Calu3 (cell line): ENCODE measurements at regions not wholly inside any gene's neighbourhood (a gene's known extent, or its start where the extent isn't known, plus 50 kb on each side); places are given as distances from the start of the nearest gene placed in this dataset.
"Not testable (repeated sequence)": the region's sequence is repeated elsewhere in the genome, so short reads cannot be mapped to it uniquely, and the experiment has no call there.

Source experiments
- BruUV-seq: library from RNA; stranded (reverse); fragments of 400-500 nt; replicated peaks from 2 replicates; lab custom pipeline; 2021; lab: Mats Ljungman, UMichigan
- CTCF ChIA-PET: fragments of 300-600 bp; sonication (Branson Sonifier 250); formaldehyde crosslinking; loops from one replicate; lab custom pipeline; 2022; ENCODE audit warnings: antibody characterized with exemption; lab: Charles Lee
- DNase-seq: peaks from one replicate; pipeline ENCODE4 v3.0.0; 2022
- H3K27ac Mint-ChIP-seq: one replicate; pipeline ENCODE4 v1.8.0; 2022; ENCODE audit warnings: mixed read lengths; ENCODE audit not compliant: unreplicated experiment
- H3K27me3 Mint-ChIP-seq: one replicate; pipeline ENCODE4 v1.8.0; 2022; ENCODE audit warnings: mixed read lengths; ENCODE audit not compliant: unreplicated experiment
- H3K36me3 Mint-ChIP-seq: one replicate; pipeline ENCODE4 v1.8.0; 2022; ENCODE audit warnings: mild to moderate bottlenecking, moderate library complexity, mixed read lengths; ENCODE audit not compliant: insufficient read depth, unreplicated experiment
- H3K4me1 Mint-ChIP-seq: one replicate; pipeline ENCODE4 v1.8.0; 2022; ENCODE audit warnings: mild to moderate bottlenecking, low read depth, mixed read lengths; ENCODE audit not compliant: unreplicated experiment
- H3K4me3 Mint-ChIP-seq: one replicate; pipeline ENCODE4 v1.8.0; 2022; ENCODE audit warnings: mild to moderate bottlenecking, low read depth, moderate library complexity, mixed read lengths; ENCODE audit not compliant: unreplicated experiment
- H3K9me3 Mint-ChIP-seq: one replicate; pipeline ENCODE4 v1.8.0; 2022; ENCODE audit warnings: low read depth, mixed read lengths; ENCODE audit not compliant: unreplicated experiment
- intact Hi-C: fragments of 100-400 bp; cut with micrococcal nuclease; formaldehyde crosslinking; loops from one replicate; pipeline ENCODE4 v1.10.0; 2022; ENCODE audit not compliant: unreplicated experiment
- TF ChIP-seq, protein P1 (sequence below): fragments of 200-600 bp; IDR thresholded peaks from one replicate; pipeline ENCODE4 v1.8.0; 2022; ENCODE audit warnings: antibody characterized with exemption; ENCODE audit not compliant: unreplicated experiment

- Mint-ChIP-seq H3K9me3 (peaks cover 30% of the 10 kb centered on the region), H3K27me3 (no peaks in the 10 kb centered on the region), H3K4me3 (no peak overlapping the region), H3K36me3 (no peaks in the 10 kb centered on the region), H3K27ac (no peak overlapping the region), H3K4me1 (no peaks in the 10 kb centered on the region)
- BruUV-seq = no TSS peak
- intact Hi-C loops = no loop called here
- DNase-seq = no peak
- CTCF ChIA-PET = no interaction called here
- TF ChIP-seq, protein P1, sequence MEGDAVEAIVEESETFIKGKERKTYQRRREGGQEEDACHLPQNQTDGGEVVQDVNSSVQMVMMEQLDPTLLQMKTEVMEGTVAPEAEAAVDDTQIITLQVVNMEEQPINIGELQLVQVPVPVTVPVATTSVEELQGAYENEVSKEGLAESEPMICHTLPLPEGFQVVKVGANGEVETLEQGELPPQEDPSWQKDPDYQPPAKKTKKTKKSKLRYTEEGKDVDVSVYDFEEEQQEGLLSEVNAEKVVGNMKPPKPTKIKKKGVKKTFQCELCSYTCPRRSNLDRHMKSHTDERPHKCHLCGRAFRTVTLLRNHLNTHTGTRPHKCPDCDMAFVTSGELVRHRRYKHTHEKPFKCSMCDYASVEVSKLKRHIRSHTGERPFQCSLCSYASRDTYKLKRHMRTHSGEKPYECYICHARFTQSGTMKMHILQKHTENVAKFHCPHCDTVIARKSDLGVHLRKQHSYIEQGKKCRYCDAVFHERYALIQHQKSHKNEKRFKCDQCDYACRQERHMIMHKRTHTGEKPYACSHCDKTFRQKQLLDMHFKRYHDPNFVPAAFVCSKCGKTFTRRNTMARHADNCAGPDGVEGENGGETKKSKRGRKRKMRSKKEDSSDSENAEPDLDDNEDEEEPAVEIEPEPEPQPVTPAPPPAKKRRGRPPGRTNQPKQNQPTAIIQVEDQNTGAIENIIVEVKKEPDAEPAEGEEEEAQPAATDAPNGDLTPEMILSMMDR = no peak
These were observed 465.3 kb downstream of the ACTR3B start for GRCh38 chr7:153224890-153225289.

- BruUV-seq, DNase-seq, H3K36me3 Mint-ChIP-seq, H3K27ac Mint-ChIP-seq, H3K4me3 Mint-ChIP-seq, intact Hi-C loops, H3K4me1 Mint-ChIP-seq, H3K27me3 Mint-ChIP-seq, H3K9me3 Mint-ChIP-seq: not testable (repeated sequence)
- CTCF ChIA-PET = interaction anchor here (0.8 kb wide), 1 partner anchor 114 kb away, joined by 3 read pairs; no protein-coding TSS in a partner anchor
These were observed 485.6 kb downstream of the ACTR3B start for GRCh38 chr7:153245136-153245535.

- TF ChIP-seq, protein P1 = no peak
- Mint-ChIP-seq H3K27me3 (no peaks in the 10 kb centered on the region), H3K9me3 (no peaks in the 10 kb centered on the region), H3K36me3 (no peaks in the 10 kb centered on the region), H3K27ac (no peak overlapping the region), H3K4me3 (no peak overlapping the region), H3K4me1 (no peaks in the 10 kb centered on the region)
- no TSS peak for BruUV-seq
- intact Hi-C loops = no loop called here
- CTCF ChIA-PET = interaction anchor here (0.8 kb wide), 1 partner anchor 114 kb away, joined by 3 read pairs; no protein-coding TSS in a partner anchor
- no peak for DNase-seq
These were observed 486.3 kb downstream of the ACTR3B start for GRCh38 chr7:153245809-153246208.

DNA sequence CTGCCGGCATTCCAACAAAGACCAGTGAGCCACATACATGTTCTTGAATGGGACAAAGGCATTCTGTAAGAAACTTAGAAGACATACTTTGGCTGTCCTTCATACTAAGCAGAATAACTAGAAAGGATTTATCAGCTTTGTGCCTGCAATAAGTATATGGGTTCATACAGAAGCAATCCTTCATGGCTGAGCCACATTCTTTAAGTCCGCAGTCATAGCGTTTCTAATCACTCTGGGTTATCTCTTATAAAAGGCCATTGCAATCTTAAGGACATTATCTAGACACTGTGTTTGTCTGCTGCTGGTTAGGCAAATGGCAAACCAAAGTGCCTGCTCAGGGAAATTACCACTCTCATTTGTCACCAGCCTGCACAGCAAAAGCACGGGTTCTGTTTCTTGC lies 488.4 kb downstream of the ACTR3B start:
- H3K36me3 Mint-ChIP-seq = no peaks in the 10 kb centered on the region
- intact Hi-C loops = no loop called here
- no peak for DNase-seq
- CTCF ChIA-PET = no interaction called here
- no peaks in the 10 kb centered on the region for H3K4me1 Mint-ChIP-seq
- TF ChIP-seq, protein P1 = no peak
- H3K9me3 Mint-ChIP-seq = no peaks in the 10 kb centered on the region
- no TSS peak for BruUV-seq
- no peaks in the 10 kb centered on the region for H3K27me3 Mint-ChIP-seq
- no peak overlapping the region for H3K27ac Mint-ChIP-seq
- no peak overlapping the region for H3K4me3 Mint-ChIP-seq

GRCh38 chr7:153258686-153259085 lies 499.1 kb downstream of the ACTR3B start:
- Mint-ChIP-seq H3K9me3 (peaks cover 14% of the 10 kb centered on the region), H3K27me3 (no peaks in the 10 kb centered on the region)
- CTCF ChIA-PET = no interaction called here

More at GRCh38 chr7:153258686-153259085, 499.1 kb downstream of the ACTR3B start:
- no peaks in the 10 kb centered on the region for H3K4me1 Mint-ChIP-seq
- H3K36me3 Mint-ChIP-seq = peaks cover 4% of the 10 kb centered on the region
- TF ChIP-seq, protein P1 = no peak
- no peak overlapping the region for H3K4me3 Mint-ChIP-seq
- no TSS peak for BruUV-seq
- intact Hi-C loops = no loop called here
- no peak for DNase-seq
- no peak overlapping the region for H3K27ac Mint-ChIP-seq
